ENCODE measurements at regions not wholly inside any gene's neighbourhood (a gene's known extent, or its start where the extent isn't known, plus 50 kb on each side); places are given as distances from the start of the nearest gene placed in this dataset.

DNA sequence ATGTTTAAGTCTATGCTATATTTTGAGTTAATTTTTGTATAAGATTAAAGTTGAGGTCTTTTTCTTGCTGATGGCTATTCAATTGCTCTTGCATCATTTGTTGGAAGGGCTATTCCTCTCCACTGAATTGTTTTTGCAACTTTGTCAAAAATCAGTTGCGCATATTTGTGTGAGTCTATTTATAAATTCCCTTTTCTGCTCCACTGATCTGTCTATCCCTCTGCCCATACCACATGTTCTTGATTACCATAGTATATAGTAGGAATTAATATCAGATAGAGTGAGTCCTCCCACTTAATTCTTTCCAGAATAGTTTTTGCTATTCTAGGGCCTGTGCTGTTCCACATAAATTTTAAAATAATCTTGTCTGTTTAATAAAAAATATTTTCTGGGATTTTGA is 152.4 kb upstream of the ADCY1 start:
- no peak for TF ChIP-seq EZH2phosphoT487 (IDR thresholded peaks at IDR 0.05; ENCODE audit: borderline replicate concordance)
- TF ChIP-seq, protein P1, sequence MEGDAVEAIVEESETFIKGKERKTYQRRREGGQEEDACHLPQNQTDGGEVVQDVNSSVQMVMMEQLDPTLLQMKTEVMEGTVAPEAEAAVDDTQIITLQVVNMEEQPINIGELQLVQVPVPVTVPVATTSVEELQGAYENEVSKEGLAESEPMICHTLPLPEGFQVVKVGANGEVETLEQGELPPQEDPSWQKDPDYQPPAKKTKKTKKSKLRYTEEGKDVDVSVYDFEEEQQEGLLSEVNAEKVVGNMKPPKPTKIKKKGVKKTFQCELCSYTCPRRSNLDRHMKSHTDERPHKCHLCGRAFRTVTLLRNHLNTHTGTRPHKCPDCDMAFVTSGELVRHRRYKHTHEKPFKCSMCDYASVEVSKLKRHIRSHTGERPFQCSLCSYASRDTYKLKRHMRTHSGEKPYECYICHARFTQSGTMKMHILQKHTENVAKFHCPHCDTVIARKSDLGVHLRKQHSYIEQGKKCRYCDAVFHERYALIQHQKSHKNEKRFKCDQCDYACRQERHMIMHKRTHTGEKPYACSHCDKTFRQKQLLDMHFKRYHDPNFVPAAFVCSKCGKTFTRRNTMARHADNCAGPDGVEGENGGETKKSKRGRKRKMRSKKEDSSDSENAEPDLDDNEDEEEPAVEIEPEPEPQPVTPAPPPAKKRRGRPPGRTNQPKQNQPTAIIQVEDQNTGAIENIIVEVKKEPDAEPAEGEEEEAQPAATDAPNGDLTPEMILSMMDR (conservative IDR thresholded peaks at IDR 0.05; ENCODE audit: low read length): no peak
